KBM-7 (cell line): ENCODE measurements at regions not wholly inside any gene's neighbourhood (a gene's known extent, or its start where the extent isn't known, plus 50 kb on each side); places are given as distances from the start of the nearest gene placed in this dataset.

Experiments used
- DNase-seq: peaks from one replicate; pipeline ENCODE4 v3.0.0-alpha.2; 2015
- in situ Hi-C: fragments of 300-500 bp; cut with MboI; formaldehyde crosslinking; loops from 2 replicates; pipeline ENCODE4 v1.14.3; 2020; ENCODE audit warnings: low sequenced_read_pairs, low pct_unique_long_range_greater_than_20kb, mixed read lengths

- no peak for DNase-seq
- in situ Hi-C loops = no loop called here
These were observed 133.7 kb upstream of the CTTNBP2 start for GRCh38 chr7:118006979-118007378.

GRCh38 chr7:118009419-118009818 is 136.2 kb upstream of the CTTNBP2 start:
- no peak for DNase-seq
- in situ Hi-C loops = no loop called here

GRCh38 chr7:118011652-118012051 is 138.4 kb upstream of the CTTNBP2 start:
- in situ Hi-C loops = no loop called here
- no peak for DNase-seq

GRCh38 chr7:118013252-118014010 is 140.2 kb upstream of the CTTNBP2 start:
- DNase-seq = no peak
- in situ Hi-C loops = no loop called here

DNA sequence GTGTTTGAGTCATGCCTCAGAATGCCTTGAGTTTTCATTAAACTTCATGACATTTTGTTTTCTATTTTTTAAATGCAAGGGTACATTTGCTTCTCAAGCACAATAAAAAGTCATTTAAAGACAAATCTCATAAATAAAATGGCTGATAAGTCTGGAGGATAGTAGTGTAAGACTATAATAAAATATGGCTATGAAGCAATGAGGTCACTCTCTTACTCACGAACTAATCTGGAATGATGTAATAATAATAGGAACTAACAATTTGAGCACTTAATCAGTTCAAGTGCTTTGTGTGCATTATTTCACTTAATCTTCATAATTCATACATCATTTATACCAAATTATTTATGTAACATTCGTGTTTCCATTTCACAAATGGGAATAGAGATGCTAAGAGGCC is 149.3 kb upstream of the CTTNBP2 start:
- no peak for DNase-seq
- in situ Hi-C loops = no loop called here

- in situ Hi-C loops = no loop called here
- no peak for DNase-seq
These were observed 153.6 kb upstream of the CTTNBP2 start for GRCh38 chr7:118026791-118027190.

DNA sequence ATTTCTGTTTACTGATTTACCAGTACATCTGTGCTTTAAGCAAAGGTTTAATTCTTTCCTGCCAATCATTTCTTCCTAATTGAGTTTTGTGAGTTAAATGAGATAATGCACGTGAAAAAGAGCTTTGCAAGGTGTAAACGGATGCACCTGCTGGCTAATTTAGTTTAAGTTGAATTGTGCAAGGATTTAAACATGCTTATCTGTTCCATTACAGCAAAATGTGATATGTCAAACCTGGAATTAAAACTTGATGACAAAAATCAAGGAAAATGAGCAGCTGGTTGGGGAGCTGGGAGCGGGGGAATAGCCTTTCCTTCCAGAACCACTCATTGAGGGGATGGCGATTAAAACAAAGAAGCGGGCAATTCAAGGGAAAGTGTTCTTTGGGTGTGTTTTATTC is 155.0 kb upstream of the CTTNBP2 start:
- in situ Hi-C loops = no loop called here
- DNase-seq = no peak

GRCh38 chr7:118029826-118030422 is 154.0 kb upstream of the LSM8 start:
- in situ Hi-C loops = no loop called here
- no peak for DNase-seq

DNA sequence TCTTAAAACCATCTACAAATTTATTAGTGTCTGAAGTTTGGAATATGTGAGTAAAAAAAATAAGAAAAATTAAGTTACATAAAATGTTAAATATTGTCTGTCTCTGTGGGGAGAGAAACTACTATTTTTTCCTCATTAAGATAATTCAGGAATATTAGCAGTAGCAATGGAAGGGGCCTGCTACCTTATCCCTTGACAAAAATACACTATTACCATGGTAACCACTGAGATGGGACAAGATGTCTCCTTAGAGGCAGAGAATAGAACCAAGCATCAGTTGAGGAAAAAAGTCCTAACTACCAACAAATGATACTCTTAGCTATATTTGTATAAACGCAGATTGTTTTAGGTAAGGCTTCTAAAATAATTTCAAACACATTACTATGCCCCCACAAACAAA is 150.7 kb upstream of the LSM8 start:
- no peak for DNase-seq
- in situ Hi-C loops = no loop called here

DNA sequence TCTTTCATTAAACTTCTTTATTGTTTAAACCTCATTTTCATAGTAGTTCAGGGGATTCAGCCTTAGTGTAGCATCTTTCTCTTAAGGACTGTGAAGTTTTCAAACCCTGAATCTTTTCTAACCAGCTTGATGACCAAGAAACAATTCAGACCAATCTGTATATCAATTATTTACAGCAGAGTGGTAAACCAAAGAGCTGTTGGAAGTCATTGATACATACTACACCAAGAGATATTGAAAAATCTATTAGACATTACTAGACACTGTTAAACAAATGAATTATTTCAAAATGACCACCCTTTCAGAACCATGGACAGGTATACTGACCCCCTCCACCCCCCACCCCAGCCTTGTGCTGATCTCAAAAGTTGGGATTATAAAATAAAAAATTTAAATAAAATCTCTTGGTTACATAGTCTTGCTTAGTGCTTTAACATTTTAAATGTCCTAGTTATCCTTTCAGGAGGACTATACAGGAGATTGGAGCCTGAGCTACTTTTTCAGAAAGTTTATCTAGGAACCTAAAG is 143.9 kb upstream of the LSM8 start:
- in situ Hi-C loops = no loop called here
- no peak for DNase-seq

GRCh38 chr7:118040562-118040961 is 143.4 kb upstream of the LSM8 start:
- in situ Hi-C loops = no loop called here

DNA sequence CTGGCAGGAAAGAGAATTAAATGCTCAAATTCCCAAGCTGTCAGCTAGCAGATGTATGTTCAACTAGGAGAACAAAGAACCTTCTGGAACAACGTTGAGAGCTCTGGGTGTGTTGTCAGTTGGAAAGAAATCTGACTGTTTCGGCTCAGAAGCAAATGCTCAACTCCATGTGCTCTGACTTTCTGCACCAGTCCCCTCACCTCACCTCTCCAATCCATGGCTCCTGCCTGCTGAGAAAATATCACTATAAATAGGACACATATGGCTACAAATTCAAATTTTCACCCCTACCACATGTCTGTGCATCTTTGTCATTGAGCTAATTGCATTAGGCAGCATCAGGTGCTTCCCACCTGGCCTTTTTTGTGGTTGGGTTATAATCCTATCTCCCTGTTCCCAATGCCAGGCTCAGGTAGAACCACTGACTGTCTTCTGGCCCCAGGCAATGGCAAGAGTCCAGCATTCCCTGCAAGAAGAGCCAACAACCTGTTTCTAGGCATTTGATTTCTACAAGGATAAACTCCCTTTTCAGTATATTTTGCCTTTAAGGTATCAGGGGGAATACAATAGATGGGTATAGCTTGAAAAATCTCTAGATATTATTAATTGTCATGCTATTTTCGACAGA is 142.6 kb upstream of the LSM8 start:
- in situ Hi-C loops = no loop called here
- no peak for DNase-seq

More at GRCh38 chr7:118040562-118040961, 143.4 kb upstream of the LSM8 start:
- peak; percentile 7 for DNase-seq

- in situ Hi-C loops = no loop called here
- DNase-seq = no peak
These were observed 138.3 kb upstream of the LSM8 start for GRCh38 chr7:118045629-118046028.

DNA sequence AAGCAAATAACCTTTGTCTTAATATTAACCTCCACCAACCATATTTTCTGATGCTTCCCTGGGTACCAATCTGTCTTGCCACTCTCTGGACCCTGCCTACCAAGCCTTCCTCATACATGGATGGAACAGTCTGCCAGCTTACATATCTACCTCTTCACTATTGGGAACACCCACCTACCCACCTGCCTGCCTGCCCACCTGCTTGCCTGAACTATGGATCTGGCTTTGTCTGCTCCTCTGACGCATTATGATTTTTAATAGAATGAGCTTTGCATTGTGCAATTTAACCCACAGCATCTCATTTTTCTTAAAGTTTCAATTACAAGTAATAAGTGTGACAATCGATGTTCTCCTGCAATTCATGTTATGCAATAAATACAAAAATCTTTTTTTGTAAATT is 137.9 kb upstream of the LSM8 start:
- no peak for DNase-seq
- in situ Hi-C loops = no loop called here

DNA sequence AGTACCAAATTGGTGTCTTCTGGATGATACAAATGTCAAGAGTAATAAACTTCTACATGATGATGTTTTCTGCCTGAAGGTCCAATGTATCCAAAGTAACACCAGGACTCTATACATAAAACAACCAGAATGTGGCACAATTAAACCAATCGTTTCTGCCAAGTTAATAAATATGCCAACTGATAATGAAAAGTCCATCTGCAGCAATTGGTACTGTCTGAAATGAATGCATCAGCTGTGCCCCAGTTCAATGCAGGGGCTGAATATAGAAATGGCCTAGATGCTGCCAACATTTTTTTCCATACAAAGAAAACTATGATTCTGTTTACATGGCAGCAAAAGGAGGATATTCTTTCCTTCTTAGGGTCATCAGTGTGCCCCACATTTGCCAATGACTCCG is 137.2 kb upstream of the LSM8 start:
- in situ Hi-C loops = no loop called here
- DNase-seq = no peak

DNA sequence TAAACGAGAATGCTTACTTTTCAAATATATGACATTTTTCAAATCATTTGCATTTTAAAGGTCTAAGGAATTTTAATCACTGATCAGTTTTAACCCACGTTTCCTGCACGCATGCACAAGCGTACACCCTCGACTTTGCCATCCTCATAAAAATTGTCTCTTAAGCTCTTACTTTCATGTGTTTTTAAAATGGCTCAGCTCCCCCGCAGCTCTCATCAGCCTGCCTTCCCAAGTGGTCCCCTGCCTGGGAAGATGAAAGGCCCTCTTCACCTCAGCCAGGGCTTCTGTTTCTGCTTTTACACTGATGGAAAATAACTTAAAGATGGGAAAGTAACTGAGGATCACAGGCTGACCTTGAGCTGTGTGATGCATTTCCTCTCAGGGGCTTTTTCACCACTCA is 131.6 kb upstream of the LSM8 start:
- in situ Hi-C loops = no loop called here

DNA sequence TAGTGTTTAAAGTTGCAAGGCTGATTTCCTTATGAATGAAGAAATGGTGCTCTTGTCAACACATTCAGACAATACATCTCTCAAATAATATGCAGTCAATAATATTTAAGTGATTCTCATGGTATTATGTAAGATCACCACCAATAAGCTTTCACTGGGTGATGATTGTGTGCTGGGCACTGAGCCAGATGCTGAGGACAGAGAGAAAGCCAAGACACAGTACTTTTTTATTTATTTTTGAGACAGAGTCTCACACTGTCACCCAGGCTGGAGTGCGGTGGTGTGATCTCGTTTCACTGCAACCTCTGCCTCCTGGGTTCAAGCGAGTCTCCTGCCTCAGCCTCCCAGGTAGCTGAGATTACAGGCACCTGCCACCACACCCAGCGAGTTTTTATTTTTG is 130.6 kb upstream of the LSM8 start:
- in situ Hi-C loops = no loop called here
- DNase-seq = no peak

More for the DNA sequence above, 131.6 kb upstream of the LSM8 start:
- no peak for DNase-seq

DNA sequence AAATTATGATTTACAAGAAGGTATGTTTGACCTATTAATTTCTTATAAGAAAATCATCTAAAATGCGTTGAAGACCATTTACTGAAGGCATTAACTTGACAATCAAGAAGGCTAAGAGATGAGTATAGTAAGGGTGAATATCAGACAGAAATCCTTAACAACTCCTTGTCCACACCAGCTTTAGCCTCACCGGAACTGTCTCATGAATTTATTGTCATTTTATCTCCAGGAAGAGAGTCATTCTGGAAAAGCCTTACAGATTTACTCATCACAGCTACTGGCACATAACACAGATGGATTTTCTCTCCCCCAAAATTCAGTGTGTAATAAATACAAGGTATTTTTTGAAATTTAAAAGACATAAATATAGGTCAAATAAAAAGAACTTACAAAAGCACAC is 129.4 kb upstream of the LSM8 start:
- in situ Hi-C loops = no loop called here
- DNase-seq = no peak

- in situ Hi-C loops = no loop called here
- DNase-seq = no peak
These were observed 128.3 kb upstream of the LSM8 start for GRCh38 chr7:118055647-118056046.

DNA sequence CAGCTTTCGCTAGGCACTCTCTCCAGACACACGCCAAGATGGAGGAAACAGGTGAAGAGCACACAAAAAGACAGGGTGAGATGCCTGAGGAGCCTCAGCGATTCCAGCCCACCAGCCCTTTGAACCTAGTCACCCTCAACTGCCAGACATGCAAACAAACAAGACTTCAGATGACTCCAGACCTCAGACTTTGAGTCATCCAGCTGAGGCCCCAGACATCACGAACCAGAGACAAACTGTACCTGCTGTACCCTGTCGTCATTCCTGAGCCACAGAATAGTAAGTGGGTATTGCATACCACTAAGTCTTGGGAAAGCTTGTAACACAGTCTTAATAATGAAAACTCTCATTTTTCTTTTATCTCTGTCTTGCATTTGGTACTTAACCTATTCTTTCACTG is 126.6 kb upstream of the LSM8 start:
- in situ Hi-C loops = no loop called here
- DNase-seq = no peak
